ENCODE measurements at regions not wholly inside any gene's neighbourhood (a gene's known extent, or its start where the extent isn't known, plus 50 kb on each side); places are given as distances from the start of the nearest gene placed in this dataset.
"Not testable (repeated sequence)": the region's sequence is repeated elsewhere in the genome, so short reads cannot be mapped to it uniquely, and the experiment has no call there.

DNA sequence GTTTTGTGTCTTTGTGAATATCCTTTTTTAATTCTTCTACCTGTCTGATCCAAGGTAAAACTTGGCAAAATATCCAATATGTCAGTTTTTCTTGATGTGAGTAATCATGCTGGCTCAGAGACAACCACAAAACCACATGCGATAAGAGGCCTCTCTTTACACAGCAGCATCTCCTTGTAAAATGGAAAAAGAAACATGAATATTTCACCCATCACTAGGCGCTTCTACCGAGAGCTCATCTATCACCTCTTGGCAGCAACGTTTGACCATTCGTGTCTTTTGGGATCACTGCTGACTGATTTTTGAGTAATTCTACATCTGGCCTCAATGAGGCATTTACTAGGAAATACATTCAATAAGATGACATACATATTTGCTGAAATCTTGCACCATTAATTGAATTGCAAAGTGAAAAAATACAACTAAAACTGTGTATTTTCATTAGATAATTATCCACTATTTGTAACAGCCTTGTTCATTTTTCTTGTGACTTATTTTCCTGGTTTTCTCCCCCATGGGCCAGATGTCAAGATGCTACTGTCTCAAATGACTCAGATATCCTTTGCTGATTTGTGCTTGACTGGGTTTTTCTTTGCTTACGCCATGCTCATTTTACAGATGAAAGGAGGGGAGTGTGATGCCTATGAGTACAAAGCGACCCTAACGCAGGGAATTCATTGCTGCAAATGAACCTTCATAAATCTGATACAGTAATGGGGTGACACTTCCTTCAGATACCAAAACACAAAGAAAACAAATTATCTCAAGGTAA is 467.5 kb downstream of the FBXO15 start:
- WGBS, 2 donors (ENCODE audit: low coverage in 1 of 2): 65 to 71% methylated on average over 8 of the region's 8 CpGs
- TF ChIP-seq EP300 (IDR thresholded peaks at IDR 0.05) (no peak), POLR2AphosphoS5 (IDR thresholded peaks at IDR 0.05) (no peak), POLR2A (IDR thresholded peaks at IDR 0.05) (no peak)
- TF ChIP-seq, protein P1, sequence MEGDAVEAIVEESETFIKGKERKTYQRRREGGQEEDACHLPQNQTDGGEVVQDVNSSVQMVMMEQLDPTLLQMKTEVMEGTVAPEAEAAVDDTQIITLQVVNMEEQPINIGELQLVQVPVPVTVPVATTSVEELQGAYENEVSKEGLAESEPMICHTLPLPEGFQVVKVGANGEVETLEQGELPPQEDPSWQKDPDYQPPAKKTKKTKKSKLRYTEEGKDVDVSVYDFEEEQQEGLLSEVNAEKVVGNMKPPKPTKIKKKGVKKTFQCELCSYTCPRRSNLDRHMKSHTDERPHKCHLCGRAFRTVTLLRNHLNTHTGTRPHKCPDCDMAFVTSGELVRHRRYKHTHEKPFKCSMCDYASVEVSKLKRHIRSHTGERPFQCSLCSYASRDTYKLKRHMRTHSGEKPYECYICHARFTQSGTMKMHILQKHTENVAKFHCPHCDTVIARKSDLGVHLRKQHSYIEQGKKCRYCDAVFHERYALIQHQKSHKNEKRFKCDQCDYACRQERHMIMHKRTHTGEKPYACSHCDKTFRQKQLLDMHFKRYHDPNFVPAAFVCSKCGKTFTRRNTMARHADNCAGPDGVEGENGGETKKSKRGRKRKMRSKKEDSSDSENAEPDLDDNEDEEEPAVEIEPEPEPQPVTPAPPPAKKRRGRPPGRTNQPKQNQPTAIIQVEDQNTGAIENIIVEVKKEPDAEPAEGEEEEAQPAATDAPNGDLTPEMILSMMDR (IDR thresholded peaks at IDR 0.05): no peak
- Histone ChIP-seq H3K27ac (no peak overlapping the region), H3K4me1 (no peaks in the 10 kb centered on the region), H3K9me3 (no peaks in the 10 kb centered on the region), H3K27me3 (no peaks in the 10 kb centered on the region), H3K4me3 (no peak overlapping the region), H3K36me3 (no peaks in the 10 kb centered on the region)
- no peak for ATAC-seq

DNA sequence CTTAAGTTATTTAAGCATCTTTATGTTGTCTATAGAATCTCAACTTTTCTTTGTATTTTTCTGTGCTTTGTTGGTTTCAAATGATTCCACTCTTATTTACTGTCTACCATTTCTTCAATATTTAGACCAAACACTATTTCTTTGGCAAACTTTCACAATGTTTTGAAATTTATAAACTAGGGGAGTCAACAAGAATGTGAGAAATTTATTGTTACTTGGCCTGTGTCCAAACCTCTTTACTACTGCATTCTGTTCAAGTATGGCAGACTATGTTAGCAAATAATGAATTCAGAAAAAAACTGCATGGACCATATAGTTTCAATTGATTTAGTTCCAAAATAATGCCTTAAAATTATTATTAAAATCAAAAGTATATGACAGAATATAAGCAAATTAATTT is 470.2 kb downstream of the FBXO15 start:
- no peak for ATAC-seq
- H3K27ac ChIP-seq: no peak overlapping the region
- no peaks in the 10 kb centered on the region for H3K36me3 ChIP-seq
- H3K4me3 ChIP-seq: no peak overlapping the region
- H3K9me3 ChIP-seq: no peaks in the 10 kb centered on the region
- TF ChIP-seq POLR2AphosphoS5 (IDR thresholded peaks at IDR 0.05) (no peak), EP300 (IDR thresholded peaks at IDR 0.05) (no peak), POLR2A (IDR thresholded peaks at IDR 0.05) (no peak)
- TF ChIP-seq, protein P1 (IDR thresholded peaks at IDR 0.05): no peak
- H3K27me3 ChIP-seq: no peaks in the 10 kb centered on the region
- H3K4me1 ChIP-seq: no peaks in the 10 kb centered on the region

DNA sequence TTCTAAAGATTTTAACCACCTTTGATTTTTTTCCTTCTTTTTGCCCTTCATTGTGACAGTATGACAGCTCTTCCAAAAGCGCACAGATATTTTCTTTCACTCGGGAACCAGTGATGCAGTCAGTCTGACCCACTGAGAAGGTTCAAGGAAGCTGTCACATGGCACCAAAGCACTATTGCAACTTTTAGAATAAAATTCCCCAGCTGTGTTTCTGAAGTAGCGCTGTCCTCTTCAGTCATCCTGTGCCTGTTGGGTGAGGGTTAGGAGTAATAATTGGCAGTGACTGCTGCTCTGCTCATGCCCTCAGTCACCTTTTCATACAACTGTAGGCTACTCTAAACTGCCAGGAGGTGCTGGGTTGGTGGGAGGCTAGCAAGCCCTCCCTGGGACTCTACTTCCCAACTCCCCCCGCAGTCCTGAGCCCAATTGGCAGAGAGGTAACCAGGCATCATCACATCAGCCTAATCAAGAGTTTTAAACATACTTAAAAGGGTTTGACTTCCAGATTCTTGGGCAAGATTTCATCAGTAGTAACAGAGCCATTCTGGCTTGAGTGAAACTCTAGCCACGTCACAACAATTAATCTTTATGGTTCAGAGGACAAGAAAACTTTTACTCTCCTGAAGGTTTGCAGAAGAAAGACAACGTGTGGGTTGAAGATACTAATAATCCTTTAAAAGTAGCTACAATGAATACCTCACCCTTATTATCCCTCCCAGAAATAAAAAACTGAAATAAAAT is 473.3 kb downstream of the FBXO15 start:
- 42 to 67% methylated on average over 2 to 6 of the region's 6 CpGs for WGBS, 2 donors (ENCODE audit: low coverage in 1 of 2)
- no peak for TF ChIP-seq EP300 (IDR thresholded peaks at IDR 0.05)
- TF ChIP-seq, protein P1 (IDR thresholded peaks at IDR 0.05): no peak
- no peak for TF ChIP-seq POLR2AphosphoS5 (IDR thresholded peaks at IDR 0.05)
- no peak for TF ChIP-seq POLR2A (IDR thresholded peaks at IDR 0.05)

DNA sequence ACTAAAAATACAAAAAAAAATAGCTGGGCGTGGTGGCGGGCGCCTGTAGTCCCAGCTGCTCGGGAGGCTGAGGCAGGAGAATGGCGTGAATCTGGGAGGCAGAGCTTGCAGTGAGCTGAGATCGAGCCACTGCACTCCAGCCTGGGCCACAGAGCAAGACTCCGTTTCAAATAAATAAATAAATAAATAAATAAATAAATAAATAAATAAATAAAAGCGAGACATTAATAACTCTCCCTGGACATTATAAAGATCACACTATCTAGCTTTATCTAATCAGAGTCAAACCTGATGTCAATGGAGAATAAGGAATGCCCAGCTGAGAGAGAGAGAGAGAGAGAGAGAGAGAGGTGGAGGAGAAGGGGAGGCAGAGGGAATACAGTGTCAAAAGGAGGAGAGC is 476.2 kb downstream of the FBXO15 start:
- not testable (repeated sequence) for H3K27ac ChIP-seq, ATAC-seq, H3K27me3 ChIP-seq, H3K4me3 ChIP-seq, H3K4me1 ChIP-seq, H3K36me3 ChIP-seq, H3K9me3 ChIP-seq
- WGBS, 2 donors (ENCODE audit: low coverage in 1 of 2): 95 to 100% methylated on average over 4 to 8 of the region's 8 CpGs

More for the DNA sequence above, 473.3 kb downstream of the FBXO15 start:
- no peak overlapping the region for H3K4me3 ChIP-seq
- H3K36me3 ChIP-seq: no peaks in the 10 kb centered on the region
- no peak for ATAC-seq
- H3K9me3 ChIP-seq: no peaks in the 10 kb centered on the region
- no peak overlapping the region for H3K27ac ChIP-seq
- H3K27me3 ChIP-seq: no peaks in the 10 kb centered on the region
- H3K4me1 ChIP-seq: no peaks in the 10 kb centered on the region

DNA sequence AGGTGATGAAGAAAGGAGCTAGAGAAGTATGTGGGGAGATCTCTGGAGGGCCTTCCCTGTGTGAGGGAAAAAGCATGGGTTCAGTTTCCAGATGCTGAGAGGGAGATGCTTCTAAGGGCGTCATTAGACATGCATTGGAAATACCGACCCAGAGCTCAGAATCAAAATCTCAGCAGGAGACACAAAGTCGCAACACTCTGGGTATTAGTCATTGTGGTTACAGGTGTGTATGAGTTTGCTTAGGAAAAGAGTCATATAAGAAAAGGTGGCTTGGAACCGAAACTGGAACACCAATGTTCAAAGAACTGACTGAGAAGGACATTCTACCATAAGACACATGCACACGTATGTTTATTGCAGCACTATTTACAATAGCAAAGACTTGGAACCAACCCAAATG is 477.1 kb downstream of the FBXO15 start:
- 86 to 90% methylated on average over 2 to 5 of the region's 5 CpGs for WGBS, 2 donors (ENCODE audit: low coverage in 1 of 2)
- H3K9me3 ChIP-seq: no peaks in the 10 kb centered on the region
- H3K27me3 ChIP-seq: no peaks in the 10 kb centered on the region
- TF ChIP-seq EP300 (IDR thresholded peaks at IDR 0.05) (no peak), POLR2A (IDR thresholded peaks at IDR 0.05) (no peak), POLR2AphosphoS5 (IDR thresholded peaks at IDR 0.05) (no peak)
- TF ChIP-seq, protein P1 (IDR thresholded peaks at IDR 0.05): no peak
- no peak overlapping the region for H3K27ac ChIP-seq
- H3K36me3 ChIP-seq: no peaks in the 10 kb centered on the region
- ATAC-seq: no peak
- H3K4me3 ChIP-seq: no peak overlapping the region
- H3K4me1 ChIP-seq: no peaks in the 10 kb centered on the region

Measured in gastroesophageal sphincter (tissue), 4 donors.